ENCODE measurements at regions not wholly inside any gene's neighbourhood (a gene's known extent, or its start where the extent isn't known, plus 50 kb on each side); places are given as distances from the start of the nearest gene placed in this dataset.
"Not testable (repeated sequence)": the region's sequence is repeated elsewhere in the genome, so short reads cannot be mapped to it uniquely, and the experiment has no call there.

DNA sequence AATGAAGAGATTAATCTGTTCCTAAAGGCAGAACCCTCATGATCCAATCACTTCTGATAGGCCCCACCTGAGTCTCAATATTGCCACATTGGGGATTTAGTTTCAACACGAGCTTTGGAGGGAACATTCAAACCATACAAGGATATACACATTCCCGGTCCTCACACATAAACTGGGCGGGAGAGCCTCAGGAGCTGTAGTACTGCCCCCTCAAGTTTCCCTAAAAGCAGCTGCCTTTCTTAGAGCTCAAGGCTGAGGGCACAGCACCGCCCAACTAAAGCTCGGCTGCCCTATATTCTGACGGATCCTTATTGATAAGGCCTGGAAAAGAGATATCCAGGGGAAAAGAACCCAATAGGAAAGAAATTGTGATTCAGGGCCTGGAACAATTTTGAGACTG, 83.0 kb downstream of the GADD45G start:
- TF ChIP-seq, protein P1, sequence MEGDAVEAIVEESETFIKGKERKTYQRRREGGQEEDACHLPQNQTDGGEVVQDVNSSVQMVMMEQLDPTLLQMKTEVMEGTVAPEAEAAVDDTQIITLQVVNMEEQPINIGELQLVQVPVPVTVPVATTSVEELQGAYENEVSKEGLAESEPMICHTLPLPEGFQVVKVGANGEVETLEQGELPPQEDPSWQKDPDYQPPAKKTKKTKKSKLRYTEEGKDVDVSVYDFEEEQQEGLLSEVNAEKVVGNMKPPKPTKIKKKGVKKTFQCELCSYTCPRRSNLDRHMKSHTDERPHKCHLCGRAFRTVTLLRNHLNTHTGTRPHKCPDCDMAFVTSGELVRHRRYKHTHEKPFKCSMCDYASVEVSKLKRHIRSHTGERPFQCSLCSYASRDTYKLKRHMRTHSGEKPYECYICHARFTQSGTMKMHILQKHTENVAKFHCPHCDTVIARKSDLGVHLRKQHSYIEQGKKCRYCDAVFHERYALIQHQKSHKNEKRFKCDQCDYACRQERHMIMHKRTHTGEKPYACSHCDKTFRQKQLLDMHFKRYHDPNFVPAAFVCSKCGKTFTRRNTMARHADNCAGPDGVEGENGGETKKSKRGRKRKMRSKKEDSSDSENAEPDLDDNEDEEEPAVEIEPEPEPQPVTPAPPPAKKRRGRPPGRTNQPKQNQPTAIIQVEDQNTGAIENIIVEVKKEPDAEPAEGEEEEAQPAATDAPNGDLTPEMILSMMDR (IDR thresholded peaks at IDR 0.05), result no peak
- intact Hi-C loops (cut with DNase I), result no loop called here
- H3K4me3 ChIP-seq, result no peak overlapping the region
- no peak overlapping the region for H3K9ac ChIP-seq (ENCODE audit: low read depth in 2 of 2, low read length in 2 of 2)
- no peaks in the 10 kb centered on the region for H3K9me3 ChIP-seq
- H3K27ac ChIP-seq, result no peak overlapping the region
- DNase-seq, result no peak
- H3K4me1 ChIP-seq, result no peaks in the 10 kb centered on the region
- no peaks in the 10 kb centered on the region for H3K36me3 ChIP-seq
- no peaks in the 10 kb centered on the region for H3K27me3 ChIP-seq

DNA sequence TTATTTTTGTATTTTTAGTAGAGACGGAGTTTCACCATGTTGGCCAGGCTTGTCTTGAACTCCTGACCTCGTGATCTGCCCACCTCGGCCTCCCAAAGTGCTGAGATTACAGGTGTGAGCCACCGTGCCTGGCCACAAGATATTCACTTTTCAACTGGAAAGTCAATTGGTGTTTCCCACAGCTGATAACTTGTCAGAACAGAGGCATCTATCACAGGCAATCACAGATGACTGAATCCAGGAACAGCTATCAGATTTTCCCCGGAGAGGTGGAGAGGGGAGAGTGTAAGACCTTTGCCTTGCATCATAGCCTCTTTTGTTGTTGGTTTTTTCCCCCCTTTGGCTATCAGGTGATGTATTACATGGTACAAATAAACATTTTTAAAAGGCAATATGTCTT, 84.5 kb downstream of the GADD45G start:
- intact Hi-C loops (cut with DNase I); H3K36me3 ChIP-seq; H3K4me3 ChIP-seq; H3K27ac ChIP-seq; H3K9ac ChIP-seq (ENCODE audit: low read depth in 2 of 2, low read length in 2 of 2); DNase-seq; H3K27me3 ChIP-seq; H3K9me3 ChIP-seq; H3K4me1 ChIP-seq: not testable (repeated sequence)

DNA sequence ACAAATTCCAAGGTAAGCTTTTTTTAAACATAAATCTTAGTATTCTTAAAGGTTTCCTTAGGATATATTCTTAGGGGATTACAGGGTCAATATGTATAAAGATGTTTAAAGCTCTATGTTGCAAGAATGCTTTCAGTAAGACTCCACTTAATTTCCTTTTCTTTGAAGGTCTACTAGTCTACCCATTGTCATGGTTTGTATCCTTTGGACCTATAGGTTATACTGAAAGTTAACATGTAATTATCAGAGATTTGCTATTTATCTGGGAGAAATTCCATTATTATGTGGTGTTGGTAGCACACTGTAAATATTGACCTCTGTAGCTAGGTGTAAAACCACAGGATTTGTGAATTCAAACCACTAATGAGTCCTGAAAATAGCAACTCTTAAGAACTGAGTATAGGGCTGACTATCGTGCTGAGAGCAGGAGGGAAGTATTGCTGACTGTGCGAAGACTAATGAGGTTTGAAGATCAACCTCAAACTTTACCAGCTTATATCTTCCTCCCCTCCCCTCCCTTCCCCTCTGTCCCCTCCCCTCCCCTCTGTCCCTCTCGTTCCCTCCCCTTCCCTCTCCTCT, 85.6 kb downstream of the GADD45G start:
- Histone ChIP-seq H3K4me3 (no peak overlapping the region), H3K9ac (ENCODE audit: low read depth in 2 of 2, low read length in 2 of 2) (no peak overlapping the region), H3K36me3 (no peaks in the 10 kb centered on the region), H3K27me3 (no peaks in the 10 kb centered on the region), H3K27ac (no peak overlapping the region), H3K4me1 (no peaks in the 10 kb centered on the region), H3K9me3 (no peaks in the 10 kb centered on the region)
- intact Hi-C loops (cut with DNase I), result no loop called here
- DNase-seq, result no peak
- TF ChIP-seq, protein P1 (IDR thresholded peaks at IDR 0.05), result no peak

DNA sequence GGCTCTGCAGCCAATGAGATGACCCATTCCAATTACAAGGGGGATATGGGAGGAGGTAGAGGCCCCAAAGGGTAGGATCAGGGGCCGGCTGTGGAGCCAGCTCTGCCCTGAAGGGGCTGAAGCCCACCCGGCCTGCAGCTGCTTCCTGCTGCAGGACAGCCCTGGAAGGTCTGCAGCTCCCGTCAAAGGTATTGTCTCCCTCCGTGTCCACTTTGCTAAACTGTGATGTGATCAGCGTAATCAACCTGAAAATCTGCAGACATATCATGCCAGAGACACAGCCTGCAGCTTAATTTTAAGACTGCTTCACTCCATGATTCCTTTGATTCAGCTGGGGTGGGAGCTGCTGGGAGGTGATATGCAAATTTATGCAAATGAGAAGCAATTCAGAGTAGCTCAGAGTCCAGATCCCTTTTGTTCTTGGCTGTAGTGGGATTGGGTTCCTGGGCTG, 90.7 kb downstream of the GADD45G start:
- Histone ChIP-seq H3K9me3 (no peaks in the 10 kb centered on the region), H3K9ac (ENCODE audit: low read depth in 2 of 2, low read length in 2 of 2) (no peak overlapping the region), H3K27me3 (no peaks in the 10 kb centered on the region), H3K4me1 (no peaks in the 10 kb centered on the region), H3K4me3 (no peak overlapping the region), H3K27ac (no peak overlapping the region), H3K36me3 (no peaks in the 10 kb centered on the region)
- TF ChIP-seq, protein P1 (IDR thresholded peaks at IDR 0.05), result no peak
- no peak for DNase-seq
- intact Hi-C loops (cut with DNase I), result no loop called here

DNA sequence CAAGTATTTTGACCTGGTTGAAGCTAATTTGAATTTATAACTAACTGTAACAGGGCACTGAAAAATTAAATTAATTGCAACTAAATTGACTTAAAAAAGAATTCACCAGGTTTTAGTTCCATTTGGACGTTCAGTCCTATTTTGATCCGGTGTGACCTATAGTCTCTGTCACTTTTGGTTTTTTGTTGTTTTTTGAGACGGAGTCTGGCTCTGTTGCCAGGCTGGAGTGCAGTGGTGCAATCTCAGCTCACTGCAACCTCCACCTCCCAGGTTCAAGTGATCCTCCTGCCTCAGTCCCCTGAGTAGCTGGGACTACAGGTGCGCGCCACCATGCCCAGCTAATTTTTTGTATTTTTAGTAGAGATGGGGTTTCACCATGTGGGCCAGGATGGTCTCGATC, 91.2 kb downstream of the GADD45G start:
- H3K27me3 ChIP-seq; H3K9me3 ChIP-seq; H3K36me3 ChIP-seq; DNase-seq; intact Hi-C loops (cut with DNase I); H3K4me1 ChIP-seq; H3K9ac ChIP-seq (ENCODE audit: low read depth in 2 of 2, low read length in 2 of 2); H3K27ac ChIP-seq; H3K4me3 ChIP-seq: not testable (repeated sequence)

DNA sequence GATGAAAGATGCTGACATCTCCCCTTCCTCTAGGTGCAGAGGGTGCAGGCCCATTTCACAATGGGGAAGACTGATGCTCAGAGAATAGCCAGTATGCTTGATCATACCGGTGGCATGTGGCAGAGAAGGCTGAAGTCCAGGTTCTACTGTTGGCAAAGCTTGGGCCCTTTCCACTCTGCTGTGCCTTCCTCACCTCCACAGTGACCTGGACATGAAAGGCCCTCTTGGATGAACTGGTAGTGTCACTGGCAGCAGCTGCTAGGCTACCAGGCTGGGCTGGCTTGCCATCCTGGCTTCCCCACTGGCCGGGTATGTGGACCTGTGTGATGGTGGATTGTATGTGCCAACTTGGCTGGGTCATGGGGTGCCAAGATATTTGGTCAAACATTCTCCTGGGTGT, 92.0 kb downstream of the GADD45G start:
- H3K27ac ChIP-seq, result no peak overlapping the region
- H3K4me3 ChIP-seq, result no peak overlapping the region
- H3K27me3 ChIP-seq, result no peaks in the 10 kb centered on the region
- intact Hi-C loops (cut with DNase I), result no loop called here
- H3K9me3 ChIP-seq, result no peaks in the 10 kb centered on the region
- H3K4me1 ChIP-seq, result no peaks in the 10 kb centered on the region
- TF ChIP-seq, protein P1 (IDR thresholded peaks at IDR 0.05), result no peak
- no peaks in the 10 kb centered on the region for H3K36me3 ChIP-seq
- no peak for DNase-seq
- H3K9ac ChIP-seq (ENCODE audit: low read depth in 2 of 2, low read length in 2 of 2), result no peak overlapping the region

Measured in colonic mucosa (tissue), 4 donors.